ENCODE measurements at regions not wholly inside any gene's neighbourhood (a gene's known extent, or its start where the extent isn't known, plus 50 kb on each side); places are given as distances from the start of the nearest gene placed in this dataset.

DNA sequence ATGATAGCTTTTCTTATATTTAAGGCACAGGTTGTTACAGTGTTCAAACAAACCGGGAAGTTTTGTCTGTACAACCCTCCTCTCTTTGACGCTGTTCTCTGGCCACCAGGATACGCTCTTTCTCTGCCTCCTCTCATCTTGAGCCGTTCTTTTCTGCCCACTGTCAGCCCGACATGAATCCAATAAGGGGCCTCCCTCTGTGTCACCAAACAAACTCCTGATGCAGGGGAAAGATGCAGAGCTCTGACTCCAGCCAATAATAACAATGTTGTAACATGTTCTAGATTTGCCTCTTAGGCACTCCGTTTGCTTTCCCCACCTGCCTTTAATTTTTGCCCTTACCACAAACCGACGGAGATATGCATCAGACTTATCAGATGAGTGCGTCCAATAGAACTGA is 449.3 kb downstream of the SLC4A3 start:
- TF ChIP-seq, protein P1, sequence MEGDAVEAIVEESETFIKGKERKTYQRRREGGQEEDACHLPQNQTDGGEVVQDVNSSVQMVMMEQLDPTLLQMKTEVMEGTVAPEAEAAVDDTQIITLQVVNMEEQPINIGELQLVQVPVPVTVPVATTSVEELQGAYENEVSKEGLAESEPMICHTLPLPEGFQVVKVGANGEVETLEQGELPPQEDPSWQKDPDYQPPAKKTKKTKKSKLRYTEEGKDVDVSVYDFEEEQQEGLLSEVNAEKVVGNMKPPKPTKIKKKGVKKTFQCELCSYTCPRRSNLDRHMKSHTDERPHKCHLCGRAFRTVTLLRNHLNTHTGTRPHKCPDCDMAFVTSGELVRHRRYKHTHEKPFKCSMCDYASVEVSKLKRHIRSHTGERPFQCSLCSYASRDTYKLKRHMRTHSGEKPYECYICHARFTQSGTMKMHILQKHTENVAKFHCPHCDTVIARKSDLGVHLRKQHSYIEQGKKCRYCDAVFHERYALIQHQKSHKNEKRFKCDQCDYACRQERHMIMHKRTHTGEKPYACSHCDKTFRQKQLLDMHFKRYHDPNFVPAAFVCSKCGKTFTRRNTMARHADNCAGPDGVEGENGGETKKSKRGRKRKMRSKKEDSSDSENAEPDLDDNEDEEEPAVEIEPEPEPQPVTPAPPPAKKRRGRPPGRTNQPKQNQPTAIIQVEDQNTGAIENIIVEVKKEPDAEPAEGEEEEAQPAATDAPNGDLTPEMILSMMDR (IDR thresholded peaks at IDR 0.05), result no peak
- TF ChIP-seq POLR2A (IDR thresholded peaks at IDR 0.05) (no peak), POLR2AphosphoS5 (IDR thresholded peaks at IDR 0.05; ENCODE audit: insufficient read depth in 1 of 2, low read depth in 1 of 2) (no peak)
